ENCODE measurements at regions not wholly inside any gene's neighbourhood (a gene's known extent, or its start where the extent isn't known, plus 50 kb on each side); places are given as distances from the start of the nearest gene placed in this dataset.

DNA sequence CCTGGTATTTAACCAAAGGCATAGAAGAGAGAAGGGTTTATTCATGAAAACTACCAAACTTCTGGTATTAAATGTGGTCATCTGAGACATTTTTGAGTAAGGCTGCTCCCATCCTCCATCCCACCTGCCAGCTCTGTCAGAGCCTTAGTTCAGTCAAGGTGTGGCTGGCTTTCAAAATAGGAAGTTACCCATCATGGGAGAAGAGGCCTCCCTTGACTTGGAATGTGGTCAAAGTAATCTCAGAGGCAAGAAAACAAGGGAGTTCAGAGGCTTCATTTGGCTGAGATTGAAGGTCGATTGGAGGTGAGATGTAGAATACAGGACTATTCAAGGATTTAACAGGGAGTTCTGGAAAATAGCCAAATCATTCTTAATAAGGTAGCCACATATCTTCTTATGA is 540.4 kb upstream of the ARRDC4 start:
- no peak for DNase-seq (ENCODE audit: low read depth in 3 of 3, low spot score in 2 of 3)

DNA sequence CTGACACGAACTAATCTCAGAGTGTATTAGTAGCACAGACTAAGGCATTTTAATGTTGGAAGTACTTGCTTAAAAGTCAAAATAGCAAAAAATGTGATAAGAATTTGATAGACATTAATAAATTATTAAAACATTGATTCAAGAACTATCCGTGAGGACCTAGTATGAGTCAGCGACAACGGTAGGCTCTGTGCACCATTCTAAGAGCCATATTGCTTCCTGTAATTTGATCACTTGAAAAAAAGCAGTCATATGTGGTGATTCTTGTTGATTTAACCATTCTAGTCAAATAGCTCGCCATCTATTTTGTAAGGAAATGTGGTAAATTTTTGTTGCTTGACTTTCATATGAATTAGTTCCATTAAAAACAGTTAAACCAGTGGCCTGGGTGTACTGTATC is 534.9 kb upstream of the ARRDC4 start:
- no peak for DNase-seq (ENCODE audit: low read depth in 3 of 3, low spot score in 2 of 3)

DNA sequence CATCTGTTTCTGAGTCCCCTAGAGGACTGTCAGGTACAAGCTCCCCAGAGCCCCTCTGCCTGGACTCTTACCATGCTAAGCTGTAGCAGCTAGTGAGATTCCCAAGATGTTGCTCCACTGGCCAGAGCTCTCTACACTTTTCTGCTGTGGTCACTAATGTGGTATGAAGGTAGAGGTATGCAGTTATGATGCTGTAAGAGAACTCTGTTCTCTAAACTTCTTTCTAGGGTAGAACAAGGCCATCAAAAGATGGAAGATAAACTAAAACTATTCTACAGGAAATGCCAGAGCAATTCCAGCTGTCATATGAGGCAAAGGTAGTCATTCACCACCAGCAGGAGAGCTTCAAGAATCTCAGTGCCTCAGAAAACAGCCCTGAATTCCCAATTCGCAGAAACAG is 517.4 kb upstream of the ARRDC4 start:
- no peak for DNase-seq (ENCODE audit: low read depth in 3 of 3, low spot score in 2 of 3)

- no peak for DNase-seq (ENCODE audit: low read depth in 3 of 3, low spot score in 2 of 3)
Observed at GRCh38 chr15:97446138-97446537, 514.4 kb upstream of the ARRDC4 start.

DNA sequence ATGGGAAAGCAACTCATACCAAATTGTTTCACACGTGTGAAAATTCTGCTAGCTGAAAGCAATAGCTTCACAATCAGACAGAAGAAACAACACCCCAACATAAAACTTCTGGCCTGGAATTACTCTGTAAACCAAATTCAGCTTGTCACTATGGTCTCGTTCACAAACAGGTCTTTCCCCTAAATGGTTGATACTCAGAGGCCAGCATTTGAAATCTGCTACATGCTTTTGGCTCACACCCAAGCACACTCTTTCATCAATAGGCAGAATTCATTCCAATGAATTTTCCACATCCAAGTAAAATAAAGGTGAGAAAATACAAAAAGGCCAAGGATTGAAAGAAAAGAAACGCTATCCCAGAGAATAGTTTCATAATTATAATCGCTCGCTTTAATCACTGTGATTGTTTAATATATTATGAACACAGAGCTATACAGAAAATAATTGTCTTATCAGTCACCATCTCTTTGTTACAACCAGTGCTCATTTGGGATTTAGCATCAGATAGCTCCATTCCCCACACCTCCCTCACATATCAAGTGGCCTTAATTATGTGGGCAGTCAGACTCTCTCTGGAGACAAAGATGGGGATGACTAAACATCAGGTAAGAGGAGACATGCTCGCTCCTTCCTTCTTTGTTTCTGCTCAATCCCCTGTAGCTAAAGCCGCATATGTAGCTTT is 503.8 kb upstream of the ARRDC4 start:
- peak in 1 of 3 donors; percentile 19 for DNase-seq (ENCODE audit: low read depth in 3 of 3, low spot score in 2 of 3)

- no peak for DNase-seq (ENCODE audit: low read depth in 3 of 3, low spot score in 2 of 3)
Observed at GRCh38 chr15:97457203-97457847, 503.2 kb upstream of the ARRDC4 start.

- DNase-seq (ENCODE audit: low read depth in 3 of 3, low spot score in 2 of 3), result no peak
Observed at GRCh38 chr15:97459771-97460170, 500.7 kb upstream of the ARRDC4 start.

DNA sequence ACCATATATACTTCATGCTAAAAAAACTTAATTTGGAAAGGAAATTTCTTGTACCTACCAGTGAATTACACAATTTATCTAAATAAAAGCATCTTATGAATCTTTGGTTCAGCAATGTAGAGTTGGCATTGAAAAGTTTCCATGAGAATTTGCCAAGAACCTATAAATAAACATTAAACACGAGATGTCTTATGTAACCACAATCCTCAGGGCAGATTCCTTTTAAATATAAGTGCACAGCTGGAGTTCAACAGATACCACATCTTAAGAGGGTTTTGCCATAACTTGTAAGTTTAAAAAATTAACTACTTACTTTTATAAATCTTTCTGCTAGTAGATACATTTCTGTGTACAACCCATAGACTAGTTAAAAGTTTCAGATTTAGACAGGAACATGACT is 499.3 kb upstream of the ARRDC4 start:
- DNase-seq (ENCODE audit: low read depth in 3 of 3, low spot score in 2 of 3), result no peak

- DNase-seq (ENCODE audit: low read depth in 3 of 3, low spot score in 2 of 3), result no peak
Observed at GRCh38 chr15:97463696-97464095, 496.8 kb upstream of the ARRDC4 start.

GRCh38 chr15:97470417-97470816 is 490.1 kb upstream of the ARRDC4 start:
- DNase-seq (ENCODE audit: low read depth in 3 of 3, low spot score in 2 of 3), result no peak

DNA sequence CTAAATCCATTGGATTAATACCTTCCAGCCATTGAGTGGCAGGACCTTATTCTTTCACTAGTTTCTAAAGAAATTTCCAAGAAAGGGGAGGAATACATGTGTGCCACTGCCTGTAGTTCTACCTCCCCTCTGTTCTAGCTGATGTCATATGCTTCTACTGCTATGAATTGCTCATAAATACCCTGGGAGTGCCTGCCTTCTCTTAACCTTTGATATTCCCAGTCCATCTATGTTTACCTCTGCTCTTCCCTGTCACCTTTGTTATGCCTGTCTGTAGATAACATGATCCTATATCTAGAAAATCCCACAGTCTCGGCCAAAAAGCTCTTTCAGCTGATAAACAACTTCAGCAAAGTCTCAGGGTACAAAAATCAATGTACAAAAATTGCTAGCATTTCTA is 486.9 kb upstream of the ARRDC4 start:
- DNase-seq (ENCODE audit: low read depth in 3 of 3, low spot score in 2 of 3), result no peak

DNA sequence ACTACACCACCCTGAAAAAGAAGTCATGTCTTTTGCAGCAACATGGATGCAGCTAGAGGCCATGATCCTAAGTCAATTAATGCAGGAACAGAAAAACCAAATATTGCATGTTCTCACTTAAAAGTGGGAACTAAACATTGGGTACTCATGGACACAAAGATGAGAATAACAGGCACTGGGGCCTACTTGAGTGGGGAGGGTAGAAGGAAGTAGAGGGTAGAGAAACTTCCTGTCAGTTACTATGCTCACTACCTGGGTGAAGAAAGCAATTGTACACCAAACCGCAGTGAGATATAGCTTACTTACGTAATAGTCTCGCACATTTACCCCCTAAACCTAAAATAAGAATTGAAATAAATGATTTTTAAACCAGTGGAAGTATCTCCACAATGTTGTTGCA is 480.5 kb upstream of the ARRDC4 start:
- no peak for DNase-seq (ENCODE audit: low read depth in 3 of 3, low spot score in 2 of 3)

DNA sequence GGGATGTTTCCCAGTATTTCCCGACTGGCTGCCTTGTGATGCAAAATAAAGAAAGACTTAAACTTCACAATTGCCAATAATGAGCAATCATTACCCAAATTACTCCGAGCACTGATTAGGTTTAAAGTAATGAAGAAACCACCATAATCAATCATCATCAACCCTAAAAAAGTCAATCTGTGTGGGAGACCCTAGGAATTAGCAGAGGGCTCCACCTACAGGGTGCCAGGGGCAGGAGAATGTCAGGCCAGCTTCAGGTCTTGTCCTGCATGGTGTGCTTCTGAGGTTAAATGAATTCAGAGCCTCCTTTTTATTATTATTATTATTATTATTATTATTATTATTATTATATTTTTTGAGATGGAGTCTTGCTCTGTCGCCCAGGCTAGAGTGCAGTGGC is 478.0 kb upstream of the ARRDC4 start:
- no peak for DNase-seq (ENCODE audit: low read depth in 3 of 3, low spot score in 2 of 3)

DNA sequence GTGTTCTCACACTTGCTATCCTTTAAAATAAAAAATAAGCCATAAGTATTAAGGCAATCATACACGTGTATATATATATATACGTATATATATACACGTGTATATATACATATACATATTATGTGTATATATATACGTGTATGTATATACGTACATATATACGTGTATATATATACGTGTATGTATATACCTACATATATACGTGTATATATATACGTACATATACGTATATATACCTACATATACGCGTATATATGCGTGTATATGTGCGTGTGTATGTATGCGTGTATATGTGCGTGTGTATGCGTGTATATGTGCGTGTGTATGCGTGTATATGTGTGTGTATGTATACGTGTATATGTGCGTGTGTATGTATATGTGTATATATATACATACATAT is 477.3 kb upstream of the ARRDC4 start:
- no peak for DNase-seq (ENCODE audit: low read depth in 3 of 3, low spot score in 2 of 3)

DNA sequence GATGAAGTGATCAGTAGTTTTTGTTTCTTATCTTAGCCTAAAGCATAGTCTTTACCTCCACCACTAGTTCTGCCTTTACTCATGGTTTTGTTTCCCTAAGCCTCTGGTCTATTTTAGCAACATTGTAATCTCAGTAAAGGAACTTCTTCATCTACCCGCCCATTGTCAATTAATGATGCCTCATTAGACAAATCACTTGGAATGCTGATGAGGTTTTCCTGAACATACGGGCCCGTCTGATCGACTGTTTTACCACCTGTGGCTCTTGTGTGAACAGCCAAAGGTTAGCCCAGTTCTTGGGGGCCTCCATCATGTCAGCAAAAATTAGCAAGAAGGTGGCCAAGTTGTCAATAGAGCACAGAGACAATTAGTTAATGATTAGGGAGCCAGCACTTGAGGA is 470.1 kb upstream of the ARRDC4 start:
- no peak for DNase-seq (ENCODE audit: low read depth in 3 of 3, low spot score in 2 of 3)

DNA sequence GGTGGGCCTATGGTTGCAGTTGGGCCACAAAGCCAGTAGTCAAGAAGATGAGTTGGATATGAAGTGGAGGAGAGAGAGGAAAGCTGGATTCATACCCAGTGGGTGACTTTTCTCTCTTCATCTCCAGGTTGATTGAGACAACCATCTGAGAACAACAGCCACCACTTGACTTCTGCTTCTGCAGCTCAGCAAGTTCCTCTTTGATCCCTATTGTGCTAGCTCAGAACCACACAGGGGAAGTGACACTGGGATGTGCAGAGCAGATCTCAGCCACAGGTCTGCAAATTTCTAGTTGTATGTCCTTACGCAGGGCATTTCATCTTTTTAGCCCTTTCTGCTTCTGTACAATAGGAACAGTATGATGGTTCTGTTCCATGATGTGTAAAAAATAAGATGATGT is 459.2 kb upstream of the ARRDC4 start:
- DNase-seq (ENCODE audit: low read depth in 3 of 3, low spot score in 2 of 3), result no peak

DNA sequence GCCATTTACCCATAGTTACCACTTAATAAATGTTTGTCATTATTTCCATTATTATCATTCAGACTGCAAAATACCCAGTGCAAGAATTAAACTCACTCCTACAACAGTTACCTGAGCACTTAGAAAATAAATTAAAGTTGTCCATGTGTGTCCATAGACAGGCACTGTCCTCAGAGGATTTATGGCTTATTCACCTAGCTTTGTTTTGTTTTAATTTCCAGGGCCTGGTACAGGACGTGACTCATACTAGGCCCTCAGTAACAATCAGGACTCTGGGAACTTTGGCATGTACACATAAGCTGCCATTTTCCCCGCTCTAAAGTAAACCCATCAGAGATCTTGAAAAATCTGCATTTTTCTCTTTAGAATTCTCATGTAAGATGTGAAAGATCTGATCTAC is 458.5 kb upstream of the ARRDC4 start:
- peak in 1 of 3 donors; percentile 27 for DNase-seq (ENCODE audit: low read depth in 3 of 3, low spot score in 2 of 3)

DNA sequence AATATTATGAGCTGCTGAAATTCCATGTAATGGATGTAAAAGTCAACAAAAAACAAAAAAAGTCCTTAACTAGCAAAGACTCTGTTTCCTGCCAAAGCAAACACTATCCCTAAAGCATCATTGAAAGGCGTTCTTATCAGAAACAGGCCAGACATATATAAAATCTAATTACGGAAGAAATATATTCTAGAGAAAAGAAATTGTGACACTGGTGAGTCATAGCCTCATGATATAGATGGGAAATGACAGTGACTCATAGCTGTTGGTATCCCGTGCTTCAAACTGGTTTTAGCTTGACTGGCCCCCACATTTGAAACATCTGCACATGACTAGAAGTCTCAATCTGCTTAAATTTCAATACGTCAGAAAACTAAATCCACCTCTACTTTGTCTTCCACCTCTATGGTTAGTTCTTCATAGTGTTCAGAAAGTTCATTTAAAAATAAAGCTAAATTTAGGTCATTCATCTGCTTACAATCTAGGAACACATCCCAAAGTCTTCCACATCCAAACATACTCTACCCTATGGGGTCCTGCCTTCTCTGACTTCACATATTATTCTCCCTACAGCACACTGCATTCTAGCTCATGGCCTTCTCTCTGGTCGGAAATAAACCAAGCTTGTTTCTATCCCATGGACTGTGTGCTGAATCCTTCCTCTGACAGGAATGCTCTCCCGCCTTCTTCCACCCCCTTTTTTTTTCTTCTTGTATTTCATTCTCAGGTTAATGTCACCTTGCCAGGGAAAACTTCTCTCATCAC is 456.3 kb upstream of the ARRDC4 start:
- DNase-seq (ENCODE audit: low read depth in 3 of 3, low spot score in 2 of 3), result no peak

DNA sequence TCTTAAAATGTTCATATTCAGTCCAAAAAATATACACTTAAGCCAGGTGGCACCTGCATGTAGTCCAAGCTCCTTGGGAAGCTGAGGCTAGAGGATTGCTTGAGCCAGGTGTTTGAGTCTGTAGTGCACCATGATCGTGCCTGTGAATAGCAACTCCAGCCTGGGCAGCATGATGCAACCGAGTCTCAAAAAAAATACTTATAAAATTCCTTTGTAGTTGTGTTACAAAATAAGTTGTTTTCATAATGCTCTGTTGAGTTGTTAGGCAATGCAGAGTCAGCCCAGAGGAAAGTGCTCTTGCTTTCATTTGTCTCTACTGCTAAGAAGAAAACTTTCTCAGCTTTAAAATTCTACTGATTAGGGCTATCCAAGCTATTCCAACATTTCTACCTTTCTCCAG is 442.8 kb upstream of the ARRDC4 start:
- no peak for DNase-seq (ENCODE audit: low read depth in 3 of 3, low spot score in 2 of 3)

GRCh38 chr15:97520689-97521088 is 439.8 kb upstream of the ARRDC4 start:
- no peak for DNase-seq (ENCODE audit: low read depth in 3 of 3, low spot score in 2 of 3)

- DNase-seq (ENCODE audit: low read depth in 3 of 3, low spot score in 2 of 3), result peak in 1 of 3 donors; percentile 18
Observed at GRCh38 chr15:97521381-97522285, 438.9 kb upstream of the ARRDC4 start.
